GM06990 (cell line): ENCODE measurements at regions not wholly inside any gene's neighbourhood (a gene's known extent, or its start where the extent isn't known, plus 50 kb on each side); places are given as distances from the start of the nearest gene placed in this dataset.
"Not testable (repeated sequence)": the region's sequence is repeated elsewhere in the genome, so short reads cannot be mapped to it uniquely, and the experiment has no call there.

Experiments
- DNase-seq: peaks from one replicate; pipeline ENCODE4 v3.0.0-alpha.2; 2011; ENCODE audit not compliant: insufficient read length; ENCODE audit errors: extremely low read depth
- H3K27me3 ChIP-seq: replicated peaks from 2 replicates; pipeline ENCODE4 v1.6.0; 2011; ENCODE audit warnings: low read length; ENCODE audit not compliant: control insufficient read depth, insufficient read depth
- H3K36me3 ChIP-seq: 2 replicates; pipeline ENCODE4 v1.5.1; 2011; ENCODE audit warnings: low read length; ENCODE audit not compliant: control insufficient read depth, insufficient read depth
- H3K4me3 ChIP-seq: replicated peaks from 2 replicates; pipeline ENCODE4 v1.5.1; 2011; ENCODE audit warnings: low read depth, mild to moderate bottlenecking, control low read depth, low read length
- CTCF ChIP-seq: IDR thresholded peaks from 2 replicates; pipeline ENCODE4 v1.5.1; 2011; ENCODE audit warnings: low read length, control low read depth, mild to moderate bottlenecking, inconsistent platforms; ENCODE audit not compliant: insufficient read depth, poor library complexity, severe bottlenecking

DNA sequence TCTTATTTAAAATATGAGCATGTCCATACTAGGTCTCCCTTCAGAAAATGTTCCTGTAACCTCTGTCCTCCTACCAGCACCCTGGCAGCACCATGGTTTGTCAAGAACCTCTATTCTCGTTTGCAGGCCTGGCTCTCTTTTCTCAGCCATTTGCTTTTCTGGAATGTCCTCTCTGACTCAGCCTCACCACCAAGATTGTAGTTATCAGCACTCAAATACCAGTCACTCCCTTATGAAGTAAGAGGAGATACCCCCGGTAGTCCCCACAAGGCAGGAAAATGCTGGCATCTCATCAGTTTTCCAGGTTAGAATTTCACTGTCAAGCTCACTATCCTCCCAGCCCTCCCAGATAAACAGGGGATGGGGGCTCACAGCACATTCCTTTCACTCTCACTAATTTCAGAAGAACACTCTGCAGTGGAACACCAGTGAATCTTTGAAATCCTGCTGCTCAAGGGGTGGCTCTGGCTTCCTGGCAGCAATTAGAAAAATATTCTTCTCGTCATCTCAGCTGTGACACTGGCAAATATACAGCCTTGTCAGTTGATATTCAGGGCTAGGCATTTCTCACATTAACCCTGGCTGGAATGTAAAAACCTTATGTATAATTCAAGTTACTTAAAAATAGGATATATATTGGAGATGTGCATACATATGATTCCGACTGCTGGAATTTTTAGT lies 129.2 kb downstream of the TBX18 start:
- Histone ChIP-seq H3K4me3 (no peak overlapping the region), H3K27me3 (no peaks in the 10 kb centered on the region), H3K36me3 (no peaks in the 10 kb centered on the region)
- no peak for TF ChIP-seq CTCF
- no peak for DNase-seq

DNA sequence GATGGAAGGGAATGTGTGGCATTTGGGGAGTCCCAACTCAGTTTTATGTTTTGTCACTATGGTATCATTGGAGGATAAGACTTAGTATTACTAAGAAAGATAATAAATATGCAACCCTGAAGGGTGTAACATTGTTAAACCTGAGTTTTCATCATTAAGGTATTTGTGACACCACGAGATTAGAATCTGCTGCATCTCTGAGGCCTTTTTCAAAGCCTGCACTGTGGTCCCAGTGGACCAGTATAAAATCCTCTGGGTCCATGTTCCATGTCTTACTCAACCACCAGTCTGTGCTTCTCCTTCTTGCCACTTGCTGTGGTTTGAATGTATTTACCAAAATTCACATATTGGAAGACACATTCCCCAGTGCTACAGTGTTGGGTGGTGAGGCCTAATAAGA lies 130.6 kb downstream of the TBX18 start:
- Histone ChIP-seq H3K36me3 (no peaks in the 10 kb centered on the region), H3K4me3 (no peak overlapping the region), H3K27me3 (no peaks in the 10 kb centered on the region)
- DNase-seq = no peak
- TF ChIP-seq CTCF = no peak

DNA sequence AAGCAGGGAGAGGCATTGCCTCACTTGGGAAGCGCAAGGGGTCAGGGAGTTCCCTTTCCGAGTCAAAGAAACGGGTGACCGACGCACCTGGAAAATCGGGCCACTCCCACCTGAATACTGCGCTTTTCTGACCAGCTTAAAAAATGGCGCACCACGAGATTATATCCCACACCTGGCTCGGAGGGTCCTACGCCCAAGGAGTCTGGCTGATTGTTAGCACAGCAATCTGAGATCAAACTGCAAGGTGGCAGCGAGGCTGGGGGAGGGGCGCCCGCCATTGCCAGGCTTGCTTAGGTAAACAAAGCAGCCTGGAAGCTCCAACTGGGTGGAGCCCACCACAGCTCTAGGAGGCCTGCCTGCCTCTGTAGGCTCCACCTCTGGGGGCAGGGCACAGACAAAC lies 137.9 kb downstream of the TBX18 start:
- H3K27me3 ChIP-seq, H3K4me3 ChIP-seq, H3K36me3 ChIP-seq, DNase-seq: not testable (repeated sequence)

- DNase-seq = no peak
- no peak for TF ChIP-seq CTCF
- Histone ChIP-seq H3K4me3 (no peak overlapping the region), H3K36me3 (no peaks in the 10 kb centered on the region), H3K27me3 (no peaks in the 10 kb centered on the region)
Observed at GRCh38 chr6:84625506-84625905, 138.9 kb downstream of the TBX18 start.

DNA sequence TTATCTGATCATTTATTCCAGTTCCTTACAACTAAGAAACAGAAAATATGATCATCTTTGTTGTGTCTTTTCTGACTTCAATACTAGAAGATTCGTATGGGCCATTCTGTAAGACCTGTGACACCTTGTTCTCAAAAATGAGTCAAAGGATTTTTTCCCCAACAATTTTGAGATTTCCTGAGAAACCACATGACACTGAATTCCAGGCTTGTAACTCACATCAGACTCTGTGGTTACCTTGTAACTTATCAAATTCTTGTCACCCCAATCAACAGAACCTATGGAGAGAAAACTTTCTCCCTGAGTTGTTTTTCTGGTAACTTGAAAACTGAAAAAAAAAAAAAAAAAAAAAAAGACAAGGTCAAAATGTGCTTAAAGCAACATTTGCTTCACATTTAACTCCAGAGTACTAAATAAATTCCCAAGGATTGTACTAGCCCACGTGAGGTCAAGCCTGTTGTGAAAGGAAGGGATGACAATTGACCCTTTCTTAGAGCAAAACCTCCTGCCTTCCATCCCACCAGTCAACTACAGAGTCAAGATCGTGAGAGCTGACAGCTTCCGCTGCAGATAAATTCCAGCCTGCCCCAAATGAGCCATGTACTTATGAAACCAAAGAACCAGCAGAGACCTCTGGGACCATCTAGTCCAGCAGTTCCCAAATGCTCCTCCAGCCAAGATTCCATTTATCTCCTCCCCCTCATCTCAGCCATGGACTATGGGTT lies 140.3 kb downstream of the TBX18 start:
- no peaks in the 10 kb centered on the region for H3K27me3 ChIP-seq
- no peak for TF ChIP-seq CTCF
- DNase-seq = no peak

DNA sequence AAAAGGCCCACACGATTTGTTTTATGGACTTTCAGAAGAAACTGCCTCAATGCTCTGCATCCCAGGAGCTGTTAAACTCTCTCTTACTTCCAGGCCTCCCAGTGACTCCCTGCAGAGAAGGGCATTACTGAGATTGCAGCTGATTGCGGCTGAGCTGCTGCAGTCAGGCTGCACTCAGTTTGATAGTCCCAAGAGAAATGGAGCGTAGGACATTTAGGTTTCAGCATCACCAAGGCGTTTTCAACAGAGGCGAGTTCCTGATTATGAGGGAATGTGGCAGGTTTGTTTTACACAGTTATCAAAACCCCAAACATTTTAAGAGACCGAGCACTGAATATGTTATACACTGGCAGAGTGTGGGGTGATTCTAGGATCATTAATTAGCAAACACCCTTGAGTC lies 145.6 kb downstream of the TBX18 start:
- no peaks in the 10 kb centered on the region for H3K36me3 ChIP-seq
- DNase-seq = no peak
- no peak for TF ChIP-seq CTCF
- no peaks in the 10 kb centered on the region for H3K27me3 ChIP-seq
- no peak overlapping the region for H3K4me3 ChIP-seq

More for the DNA sequence above, 140.3 kb downstream of the TBX18 start:
- Histone ChIP-seq H3K36me3 (no peaks in the 10 kb centered on the region), H3K4me3 (no peak overlapping the region)
